Stomach (tissue), 8 donors: ENCODE measurements at regions not wholly inside any gene's neighbourhood (a gene's known extent, or its start where the extent isn't known, plus 50 kb on each side); places are given as distances from the start of the nearest gene placed in this dataset.
"Not testable (repeated sequence)": the region's sequence is repeated elsewhere in the genome, so short reads cannot be mapped to it uniquely, and the experiment has no call there.

Source experiments
- DNase-seq, 2 donors: peaks; one replicate each; pipeline versions ENCODE4 v3.0.0 to v3.0.0-alpha.2; 2013 to 2019
- H3K27ac ChIP-seq, 5 donors: fragments of 200-600 bp in 4 of 5; sonication (generic) in 4 of 5; one replicate each; pipeline ENCODE4 v1.5.1; 2013 to 2019; ENCODE audit warnings: mild to moderate bottlenecking in 1 of 5, moderate library complexity in 1 of 5
- H3K27me3 ChIP-seq, 3 donors: fragments of 200-600 bp; sonication (generic); one replicate each; pipeline ENCODE4 v1.5.1; 2017 to 2019; ENCODE audit warnings: mixed run types in 1 of 3
- H3K36me3 ChIP-seq, 4 donors: fragments of 200-600 bp; sonication (generic); 1 replicate in 3 of 4; 2 replicates in 1 of 4; pipeline ENCODE4 v1.5.1; 2016 to 2019
- H3K4me1 ChIP-seq, 4 donors: fragments of 200-600 bp; sonication (generic); one replicate each; pipeline ENCODE4 v1.5.1; 2016 to 2019
- H3K4me3 ChIP-seq, 4 donors: fragments of 200-600 bp; sonication (generic) in 3 of 4; one replicate each; pipeline ENCODE4 v1.5.1; 2016 to 2019; ENCODE audit warnings: mild to moderate bottlenecking in 1 of 4
- H3K9me3 ChIP-seq, 4 donors: fragments of 200-600 bp; sonication (generic); one replicate each; pipeline ENCODE4 v1.5.1; 2016 to 2019
- CTCF ChIP-seq, 7 experiments: fragments of 450-650 bp in 4 of 7; fragments of 200-600 bp in 3 of 7; sonication (generic) in 3 of 7; IDR thresholded peaks; one replicate each; pipeline ENCODE4 v1.5.1; 2016 to 2019; ENCODE audit warnings: antibody characterized with exemption in 7 of 7, control low read depth in 2 of 7, mild to moderate bottlenecking in 1 of 7
- EP300 ChIP-seq: sonication (generic); formaldehyde crosslinking; IDR thresholded peaks from one replicate; pipeline ENCODE4 v1.6.1; 2017; ENCODE audit warnings: antibody characterized with exemption
- POLR2A ChIP-seq, 4 donors: fragments of 450-650 bp; IDR thresholded peaks; one replicate each; pipeline ENCODE4 v1.6.1; 2016; ENCODE audit warnings: antibody characterized with exemption in 4 of 4, control low read depth in 2 of 4, mild to moderate bottlenecking in 1 of 4, moderate library complexity in 1 of 4
- POLR2AphosphoS5 ChIP-seq, 3 donors: sonication (generic); formaldehyde crosslinking; IDR thresholded peaks; one replicate each; pipeline ENCODE4 v1.6.1; 2016; ENCODE audit warnings: antibody characterized with exemption in 3 of 3
- WGBS, 5 donors: extraction: QIAGEN DNeasy Blood & Tissue Kit in 3 of 5; methylation state at CpG; one replicate each; pipeline versions ENCODE4 v1.1.5 to v1.1.7; 2013 to 2018; 5-methylcytosine and 5-hydroxymethylcytosine counted together
- intact Hi-C: fragments of 100-400 bp; cut with DNase I; formaldehyde crosslinking; loops from one replicate; pipeline ENCODE4 v1.15.1; 2023; ENCODE audit warnings: low total_unique reads
- donor health status: healthy with polysubstance abuse.
- donor health status: Bipolar disorder and iron deficiency.
- donor health status: healthy.

- peak overlapping the region; percentile 55 to 80 (median 70) for H3K27ac ChIP-seq
- no peak overlapping the region for H3K4me3 ChIP-seq
- H3K36me3 ChIP-seq, result no peaks in the 10 kb centered on the region
- H3K27me3 ChIP-seq, result no peaks in the 10 kb centered on the region
- intact Hi-C loops, result loop anchor here (10.0 kb wide), 1 partner anchor 204 kb away; no protein-coding TSS in a partner anchor
- DNase-seq, result peak in 1 of 2 donors; percentile 51
- H3K4me1 ChIP-seq, result peaks cover 14 to 27% (median 19%) of the 10 kb centered on the region in 4 donors
- 33 to 46% (median 35%) methylated on average over 20 of the region's 20 CpGs for WGBS, 5 donors
- H3K9me3 ChIP-seq, result no peaks in the 10 kb centered on the region
- TF ChIP-seq EP300 (no peak), POLR2AphosphoS5 (IDR thresholded peaks at IDR 0.05) (peak in 1 of 3 donors; percentile 63), CTCF (IDR thresholded peaks at IDR 0.05) (no peak), POLR2A (IDR thresholded peaks at IDR 0.05) (no peak)
Observed at GRCh38 chr1:8238141-8239038, 79.5 kb upstream of the SLC45A1 start.

GRCh38 chr1:8232036-8232757 is 85.7 kb upstream of the SLC45A1 start:
- Histone ChIP-seq H3K4me1 (peaks cover 0 to 7% (median 0%) of the 10 kb centered on the region in 4 donors), H3K9me3 (no peaks in the 10 kb centered on the region), H3K36me3 (no peaks in the 10 kb centered on the region), H3K4me3 (no peak overlapping the region), H3K27me3 (no peaks in the 10 kb centered on the region), H3K27ac (no peak overlapping the region)
- intact Hi-C loops, result loop anchor here (10.0 kb wide), 1 partner anchor 197 kb away; no protein-coding TSS in a partner anchor
- TF ChIP-seq POLR2A (IDR thresholded peaks at IDR 0.05), result no peak
- TF ChIP-seq POLR2AphosphoS5 (IDR thresholded peaks at IDR 0.05), result no peak
- TF ChIP-seq EP300, result no peak
- no peak for TF ChIP-seq CTCF (IDR thresholded peaks at IDR 0.05)
- 63 to 74% (median 66%) methylated on average over 25 of the region's 25 CpGs for WGBS, 5 donors
- peak in 1 of 2 donors; percentile 23 for DNase-seq

- Histone ChIP-seq H3K4me3 (no peak overlapping the region), H3K9me3 (no peaks in the 10 kb centered on the region), H3K27ac (peak overlapping the region in 2 of 5 donors; percentile 2 to 7), H3K4me1 (peaks cover 0 to 7% (median under 1%) of the 10 kb centered on the region in 4 donors), H3K36me3 (no peaks in the 10 kb centered on the region), H3K27me3 (no peaks in the 10 kb centered on the region)
- intact Hi-C loops, result loop anchor here (10.0 kb wide), 1 partner anchor 195 kb away; no protein-coding TSS in a partner anchor
- TF ChIP-seq POLR2AphosphoS5 (IDR thresholded peaks at IDR 0.05), result no peak
- no peak for TF ChIP-seq POLR2A (IDR thresholded peaks at IDR 0.05)
- no peak for TF ChIP-seq EP300
- TF ChIP-seq CTCF (IDR thresholded peaks at IDR 0.05), result no peak
- WGBS, 5 donors, result 39 to 53% (median 46%) methylated on average over 7 of the region's 7 CpGs
- peak in 1 of 2 donors; percentile 32 for DNase-seq
Observed at GRCh38 chr1:8230292-8230621, 87.7 kb upstream of the SLC45A1 start.

GRCh38 chr1:8228253-8228652 is 89.7 kb upstream of the SLC45A1 start:
- no peak for DNase-seq
- intact Hi-C loops, result no loop called here
- H3K4me1 ChIP-seq, result peaks cover 0 to 7% (median 3%) of the 10 kb centered on the region in 4 donors
- H3K27ac ChIP-seq, result no peak overlapping the region
- H3K27me3 ChIP-seq, result no peaks in the 10 kb centered on the region
- H3K36me3 ChIP-seq, result no peaks in the 10 kb centered on the region
- TF ChIP-seq POLR2A (IDR thresholded peaks at IDR 0.05), result no peak
- no peak for TF ChIP-seq POLR2AphosphoS5 (IDR thresholded peaks at IDR 0.05)
- TF ChIP-seq CTCF (IDR thresholded peaks at IDR 0.05), result no peak
- TF ChIP-seq EP300, result no peak
- 92 to 99% (median 94%) methylated on average over 2 of the region's 2 CpGs for WGBS, 5 donors
- no peak overlapping the region for H3K4me3 ChIP-seq
- no peaks in the 10 kb centered on the region for H3K9me3 ChIP-seq

- intact Hi-C loops, H3K9me3 ChIP-seq, DNase-seq, H3K27ac ChIP-seq, H3K4me3 ChIP-seq, H3K27me3 ChIP-seq, H3K4me1 ChIP-seq, H3K36me3 ChIP-seq: not testable (repeated sequence)
- 91 to 97% (median 94%) methylated on average over 2 of the region's 2 CpGs for WGBS, 5 donors
Observed at GRCh38 chr1:8227674-8228073, 90.2 kb upstream of the SLC45A1 start.
